ENCODE measurements at regions not wholly inside any gene's neighbourhood (a gene's known extent, or its start where the extent isn't known, plus 50 kb on each side); places are given as distances from the start of the nearest gene placed in this dataset.
"Not testable (repeated sequence)": the region's sequence is repeated elsewhere in the genome, so short reads cannot be mapped to it uniquely, and the experiment has no call there.

DNA sequence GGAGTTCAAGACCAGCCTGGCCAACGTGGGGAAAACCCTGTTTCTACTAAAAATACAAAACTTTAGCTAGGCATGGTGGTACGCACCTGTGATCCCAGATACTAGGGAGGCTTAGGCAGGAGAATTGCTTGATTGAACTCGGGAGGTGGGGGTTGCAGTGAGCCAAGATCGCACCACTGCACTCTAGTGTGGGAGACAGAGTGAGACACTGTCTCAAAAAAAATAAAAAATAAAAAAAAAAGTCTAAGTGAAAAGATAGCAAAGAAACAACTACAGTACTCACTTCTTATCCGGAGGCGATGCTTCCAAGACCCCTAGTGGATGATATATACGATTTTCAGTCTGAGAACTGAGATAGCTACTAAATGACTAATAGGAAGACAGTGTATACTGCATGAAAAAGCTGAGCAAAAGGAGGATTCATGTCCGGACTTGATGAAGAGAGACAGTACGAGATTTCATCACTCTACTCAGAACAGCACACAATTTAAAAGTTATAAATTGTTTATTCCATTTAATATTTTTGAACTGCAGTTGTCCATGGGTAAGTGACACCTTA lies 138.7 kb upstream of the GOLGA6L6 start:
- POLR2A ChIA-PET = not testable (repeated sequence)

DNA sequence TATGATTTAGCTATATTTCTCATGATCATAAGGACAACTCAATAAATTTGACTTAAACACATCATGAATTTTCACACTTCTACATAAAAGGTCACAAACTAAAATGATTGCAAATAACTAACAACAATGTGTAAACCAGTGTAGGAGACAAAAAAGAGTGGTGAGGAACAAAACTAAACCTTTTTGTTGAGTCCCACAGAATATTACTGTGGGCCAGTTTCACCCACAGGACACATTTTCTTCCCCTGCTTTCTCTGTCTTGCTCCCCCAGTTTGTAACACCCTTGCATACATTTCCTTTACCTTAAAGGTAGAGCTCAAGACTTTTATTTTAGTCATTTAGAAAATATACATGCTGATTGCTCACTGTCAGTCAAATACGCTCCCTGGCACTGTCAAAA lies 130.9 kb upstream of the GOLGA6L6 start:
- CTCF ChIA-PET = no interaction called here
- POLR2A ChIA-PET = no interaction called here

More for the DNA sequence above, 138.7 kb upstream of the GOLGA6L6 start:
- CTCF ChIA-PET = not testable (repeated sequence)

GRCh38 chr15:20671675-20672074 lies 130.1 kb upstream of the GOLGA6L6 start:
- ChIA-PET CTCF (no interaction called here), POLR2A (no interaction called here)

DNA sequence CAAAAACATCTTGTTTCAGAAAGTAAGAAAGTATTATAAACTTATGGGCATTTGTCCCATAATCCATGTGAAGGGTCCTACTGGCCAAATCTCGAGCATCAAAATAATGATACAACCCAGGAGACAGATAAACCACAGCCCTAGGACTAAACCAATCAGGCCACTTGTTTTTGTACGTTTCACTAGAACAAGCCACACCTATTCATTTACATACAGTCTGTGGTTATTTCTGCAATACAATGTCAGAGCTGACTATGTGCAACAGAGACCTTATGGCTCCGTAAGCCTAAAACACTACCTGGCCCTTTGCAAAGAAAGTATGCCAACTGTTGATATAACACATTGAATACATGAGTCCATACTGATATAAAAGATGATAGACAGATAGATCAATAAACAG lies 124.8 kb upstream of the GOLGA6L6 start:
- CTCF ChIA-PET, POLR2A ChIA-PET: not testable (repeated sequence)

DNA sequence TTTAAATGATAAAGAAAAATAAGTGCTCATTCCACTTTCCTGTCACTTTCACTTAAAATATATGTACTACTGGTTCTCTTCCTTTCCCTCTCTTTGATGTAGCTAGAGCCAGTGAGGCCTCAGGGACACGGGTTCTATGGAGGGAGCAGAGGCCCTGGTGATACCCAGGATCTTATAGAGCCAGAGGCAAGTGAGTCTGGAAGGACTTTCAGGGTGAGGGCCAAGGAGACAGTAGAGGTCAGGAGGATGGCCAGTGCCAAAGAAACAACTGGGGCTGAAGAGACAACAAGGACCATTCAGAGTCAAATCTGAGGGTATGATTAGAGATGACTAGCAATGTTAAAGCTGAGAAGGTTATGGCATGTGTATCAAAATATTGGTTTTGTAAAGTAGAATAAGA lies 124.1 kb upstream of the GOLGA6L6 start:
- CTCF ChIA-PET = no interaction called here

GRCh38 chr15:20659265-20659664 lies 117.7 kb upstream of the GOLGA6L6 start:
- ChIA-PET POLR2A (no interaction called here), CTCF (no interaction called here)

More for the DNA sequence above, 124.1 kb upstream of the GOLGA6L6 start:
- POLR2A ChIA-PET = no interaction called here

DNA sequence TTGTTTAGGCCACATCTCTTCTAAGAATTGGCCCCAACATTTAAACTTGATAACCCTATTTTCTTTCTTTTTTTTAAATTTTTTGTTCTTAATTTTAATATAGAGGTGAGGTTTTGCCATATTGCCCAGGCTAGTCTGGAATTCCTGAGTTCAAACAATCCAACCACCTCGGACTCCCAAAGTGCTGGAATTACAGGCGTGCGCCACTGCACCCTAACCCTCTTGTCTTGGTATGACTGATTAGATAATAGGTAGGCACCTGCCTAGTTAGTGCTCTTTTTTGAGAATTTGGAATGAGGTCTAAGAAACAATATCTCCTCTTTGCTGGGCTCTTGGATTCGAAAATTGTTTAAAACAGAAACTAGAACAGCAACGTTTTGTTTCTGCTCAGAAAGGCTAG lies 116.4 kb upstream of the GOLGA6L6 start:
- ChIA-PET CTCF (no interaction called here), POLR2A (no interaction called here)

- POLR2A ChIA-PET = no interaction called here
These were observed 115.5 kb upstream of the GOLGA6L6 start for GRCh38 chr15:20657084-20657483.

DNA sequence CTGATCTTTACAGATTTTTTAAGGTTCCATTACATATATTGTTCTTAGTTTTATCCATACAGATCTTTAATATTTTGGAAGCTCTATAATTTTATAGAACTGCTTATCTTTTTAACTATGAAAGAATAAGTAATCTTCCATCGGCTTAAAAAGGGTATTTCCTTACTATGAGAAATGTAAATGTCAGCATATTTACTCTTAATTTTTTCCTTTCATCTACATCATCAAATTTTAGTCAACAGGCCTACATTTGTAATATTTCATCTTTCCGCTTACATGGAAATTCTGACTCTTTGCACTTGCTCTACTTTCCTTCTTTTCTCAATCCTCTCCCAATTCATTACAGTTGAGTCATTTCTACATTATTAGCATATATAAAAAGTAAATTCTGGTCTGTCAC lies 111.3 kb upstream of the GOLGA6L6 start:
- ChIA-PET POLR2A (no interaction called here), CTCF (no interaction called here)

More at GRCh38 chr15:20657084-20657483, 115.5 kb upstream of the GOLGA6L6 start:
- CTCF ChIA-PET = no interaction called here

DNA sequence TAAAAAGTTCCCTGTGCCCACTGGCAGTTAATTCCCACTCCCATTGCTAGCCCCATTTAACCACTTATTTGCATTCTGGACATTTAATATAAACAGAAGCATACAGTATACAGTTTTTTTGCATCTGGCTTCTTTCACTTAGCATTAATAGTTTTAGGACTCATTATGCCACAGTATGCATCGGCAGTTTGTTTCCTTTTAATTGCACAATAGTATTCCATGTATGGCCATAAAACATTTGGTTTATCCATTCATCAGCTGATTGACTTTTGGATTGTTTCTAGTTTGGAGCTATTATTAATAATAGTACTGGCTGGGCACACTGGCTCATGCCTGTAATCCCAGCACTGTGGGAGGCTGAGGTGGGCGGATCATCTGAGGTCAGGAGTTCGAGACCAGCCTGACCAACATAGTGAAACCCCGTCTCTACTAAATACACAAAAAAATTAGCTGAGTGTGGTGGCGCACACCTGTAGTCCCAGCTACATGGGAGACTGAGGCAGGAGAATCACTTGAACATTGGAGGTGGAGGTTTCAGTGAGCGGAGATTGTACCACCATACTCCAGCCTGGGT lies 106.9 kb upstream of the GOLGA6L6 start:
- POLR2A ChIA-PET, CTCF ChIA-PET: not testable (repeated sequence)

- ChIA-PET POLR2A (no interaction called here), CTCF (no interaction called here)
These were observed 105.0 kb upstream of the GOLGA6L6 start for GRCh38 chr15:20646529-20647142.

DNA sequence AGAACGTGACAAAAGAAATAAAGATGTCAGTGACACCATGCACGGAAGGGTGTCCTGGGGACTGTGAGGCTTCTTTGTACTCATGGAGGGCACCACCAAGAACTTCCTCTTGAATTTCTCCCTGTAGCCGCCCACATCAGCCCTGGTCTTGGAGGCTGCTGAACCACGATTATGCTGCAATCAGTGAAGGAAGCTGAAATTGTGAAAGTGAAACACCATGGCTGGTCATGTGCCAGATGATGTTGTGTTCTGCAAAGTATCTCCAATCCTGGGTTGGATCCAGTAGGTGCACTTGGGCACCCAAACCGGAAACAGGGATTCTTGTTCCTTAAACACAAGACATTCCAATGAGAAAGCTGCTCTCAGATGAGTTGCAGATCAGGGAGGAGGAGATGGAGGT lies 104.4 kb upstream of the GOLGA6L6 start:
- CTCF ChIA-PET = no interaction called here
- POLR2A ChIA-PET = no interaction called here

DNA sequence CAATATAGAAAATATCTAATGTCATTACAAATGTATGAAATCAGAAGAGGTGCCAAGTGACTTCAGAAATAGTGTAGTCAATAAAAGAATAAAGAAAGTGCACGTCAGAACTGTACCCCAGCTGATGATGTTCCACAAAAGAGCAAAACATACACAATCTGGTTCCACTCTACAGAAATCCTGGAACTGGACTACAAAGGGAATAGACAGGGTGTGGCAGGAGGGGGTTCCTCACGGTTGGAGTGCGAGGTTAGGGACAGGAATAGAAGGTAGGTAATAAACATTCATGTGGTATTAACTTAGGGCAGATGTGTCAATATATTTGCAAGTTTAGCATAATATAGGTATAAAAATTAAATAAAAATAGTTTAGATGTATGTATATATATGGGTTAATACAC lies 103.3 kb upstream of the GOLGA6L6 start:
- ChIA-PET CTCF (no interaction called here), POLR2A (no interaction called here)

GRCh38 chr15:20643829-20644425 lies 102.3 kb upstream of the GOLGA6L6 start:
- POLR2A ChIA-PET = no interaction called here
- CTCF ChIA-PET = interaction anchor here (1.3 kb wide), 1 partner anchor 288 kb away, joined by 3 read pairs; no protein-coding TSS in a partner anchor

DNA sequence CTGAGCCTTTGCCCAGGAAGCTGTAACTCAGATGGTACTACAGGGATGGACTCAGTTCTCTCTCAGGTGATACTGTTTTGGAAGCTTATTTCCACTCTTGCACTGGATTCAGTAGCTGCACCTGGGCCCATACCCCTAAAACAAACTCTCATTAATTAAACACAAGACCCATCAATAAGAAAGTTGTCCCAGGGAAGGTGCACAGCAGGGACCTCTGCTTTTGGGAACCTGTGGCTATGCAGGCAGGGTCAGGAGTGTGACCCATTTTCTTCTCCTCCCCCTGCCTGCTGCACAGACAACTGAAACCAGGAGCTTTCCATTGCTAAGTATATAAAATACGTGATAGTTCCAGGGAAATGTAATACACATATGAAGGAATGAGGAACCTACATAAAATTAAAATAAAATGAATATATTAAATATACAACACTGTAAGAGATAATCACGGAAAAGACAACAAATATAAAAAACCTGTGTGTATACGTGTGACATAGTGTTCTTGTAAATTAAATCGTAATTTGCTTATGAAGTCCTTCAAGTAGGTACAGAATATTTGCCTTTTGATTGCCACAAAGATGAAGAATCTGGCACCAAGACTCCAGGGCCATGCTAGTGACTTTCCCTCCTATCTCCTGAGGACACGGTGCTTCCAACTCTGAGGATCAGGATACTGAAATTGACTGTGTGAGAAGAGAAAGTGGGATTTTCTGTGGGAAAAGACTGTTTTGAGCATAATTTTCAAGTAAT lies 101.6 kb upstream of the GOLGA6L6 start:
- POLR2A ChIA-PET = no interaction called here
- CTCF ChIA-PET = interaction anchor here (1.3 kb wide), 1 partner anchor 287 kb away, joined by 3 read pairs; no protein-coding TSS in a partner anchor

GRCh38 chr15:20642054-20642767 lies 100.6 kb upstream of the GOLGA6L6 start:
- ChIA-PET CTCF (no interaction called here), POLR2A (no interaction called here)

GRCh38 chr15:20640427-20640826 lies 98.8 kb upstream of the GOLGA6L6 start:
- POLR2A ChIA-PET = not testable (repeated sequence)

DNA sequence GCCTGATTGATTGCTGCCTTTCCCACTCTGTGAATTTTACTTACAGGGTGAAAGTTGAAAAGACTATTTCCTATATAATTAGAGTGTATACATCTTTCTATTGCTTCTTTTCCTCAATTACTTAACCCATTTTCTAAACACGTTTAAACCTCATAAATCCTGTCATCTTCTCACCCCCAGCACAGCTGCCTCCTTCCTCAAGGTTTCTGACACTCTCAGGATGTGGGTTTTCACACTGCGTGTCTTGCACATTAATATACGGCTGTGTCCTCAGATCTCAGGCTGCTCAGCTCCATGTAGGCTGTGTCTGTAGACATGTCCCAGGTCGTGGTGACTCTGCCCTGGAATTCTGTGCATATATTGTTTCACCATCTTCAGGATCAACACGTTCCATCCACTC lies 97.6 kb upstream of the GOLGA6L6 start:
- POLR2A ChIA-PET, CTCF ChIA-PET: not testable (repeated sequence)

More at GRCh38 chr15:20640427-20640826, 98.8 kb upstream of the GOLGA6L6 start:
- CTCF ChIA-PET = not testable (repeated sequence)

DNA sequence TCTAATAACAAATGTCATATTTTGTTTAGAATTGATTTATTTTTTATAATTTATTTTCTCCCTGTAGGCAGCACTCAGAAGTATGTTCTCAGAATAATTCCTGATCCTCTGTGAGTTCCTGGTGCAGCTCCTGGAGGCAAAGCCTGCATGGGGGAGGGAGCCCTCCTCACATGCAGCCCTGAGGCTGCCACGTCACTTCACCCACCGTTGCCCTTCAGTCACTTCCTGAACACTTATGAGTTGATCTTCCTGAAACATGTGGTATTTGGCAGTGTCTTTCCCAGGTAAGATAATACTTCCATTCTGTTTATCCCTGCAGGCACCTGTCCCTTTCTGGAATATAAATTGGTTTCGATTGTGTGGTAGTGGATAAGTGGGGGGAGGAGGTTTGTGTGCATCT lies 95.9 kb upstream of the GOLGA6L6 start:
- CTCF ChIA-PET, POLR2A ChIA-PET: not testable (repeated sequence)

- POLR2A ChIA-PET, CTCF ChIA-PET: not testable (repeated sequence)
These were observed 87.9 kb upstream of the GOLGA6L6 start for GRCh38 chr15:20629526-20629925.

Data from activated CD8-positive, alpha-beta memory T cell treated with anti-CD3 and anti-CD28 coated beads for 36 hours (primary cell).